HG02973 (cell line): ENCODE measurements at regions not wholly inside any gene's neighbourhood (a gene's known extent, or its start where the extent isn't known, plus 50 kb on each side); places are given as distances from the start of the nearest gene placed in this dataset.
"Not testable (repeated sequence)": the region's sequence is repeated elsewhere in the genome, so short reads cannot be mapped to it uniquely, and the experiment has no call there.

Experiments
- ATAC-seq: cut with Tn5 transposase; IDR thresholded peaks from one replicate; pipeline ENCODE4 v1.9.1; 2021; ENCODE audit warnings: moderate library complexity; ENCODE audit not compliant: unreplicated experiment

GRCh38 chr10:52539463-52539862 lies 225.4 kb downstream of the DKK1 start:
- no peak for ATAC-seq

GRCh38 chr10:52540479-52540984 lies 226.5 kb downstream of the DKK1 start:
- no peak for ATAC-seq

DNA sequence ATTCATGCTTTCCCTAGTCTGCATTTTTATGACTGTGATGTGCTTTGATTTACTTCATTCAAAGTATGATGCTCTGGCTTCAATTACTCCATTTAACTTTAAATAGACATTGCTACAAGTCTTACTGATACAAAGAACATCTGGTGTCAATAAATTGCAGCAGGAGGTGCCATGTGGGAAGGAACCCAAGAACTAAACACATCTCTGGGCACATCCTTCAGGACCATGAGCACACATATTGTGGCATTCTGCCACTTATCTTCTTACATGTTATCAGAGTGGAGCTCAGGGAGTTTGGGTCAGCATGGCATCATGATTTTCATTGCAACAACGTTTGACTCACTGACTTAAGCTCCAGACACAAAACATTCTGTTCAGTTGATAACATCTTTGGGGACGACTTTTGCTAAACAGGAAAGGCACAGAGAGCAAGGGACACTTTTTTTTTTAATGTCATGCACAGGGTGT lies 227.0 kb downstream of the DKK1 start:
- no peak for ATAC-seq

GRCh38 chr10:52542906-52543305 lies 228.8 kb downstream of the DKK1 start:
- no peak for ATAC-seq

DNA sequence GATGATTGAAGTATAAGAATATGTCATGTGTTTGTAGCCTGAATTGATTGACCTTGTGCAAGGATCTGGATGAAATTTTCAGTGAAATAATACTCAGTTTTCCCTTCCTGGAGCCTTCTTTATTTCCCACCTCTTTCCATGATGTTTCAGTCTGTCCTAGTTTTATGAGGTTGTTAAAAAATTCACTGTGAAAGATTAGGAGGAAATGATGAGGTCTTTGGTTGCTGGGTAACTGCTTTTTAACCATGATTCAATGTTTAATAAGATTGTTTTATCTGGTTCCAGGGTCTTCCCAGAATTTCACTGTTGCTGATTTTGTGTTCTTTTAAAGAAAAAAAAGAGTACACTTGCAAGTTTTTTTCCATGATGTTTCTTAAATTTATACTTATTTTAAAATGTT lies 221.5 kb downstream of the MBL2 start:
- no peak for ATAC-seq

DNA sequence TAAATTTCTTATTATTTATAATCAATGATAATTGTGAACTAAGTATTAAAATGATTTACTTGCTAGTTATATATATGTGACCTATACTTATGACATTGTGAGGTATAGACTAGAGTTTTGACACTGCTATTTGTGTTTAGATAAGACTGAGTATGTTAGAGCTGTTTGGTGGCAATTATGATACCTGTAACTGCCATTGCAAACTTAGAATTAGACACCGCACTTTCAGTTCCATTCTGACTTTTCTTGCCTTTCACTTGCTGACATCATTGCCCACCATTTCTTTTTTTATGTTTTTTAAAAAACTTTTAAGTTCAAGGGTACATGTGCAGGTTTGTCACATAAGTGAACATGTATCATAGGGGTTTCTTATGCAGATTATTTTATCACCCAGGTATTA lies 214.5 kb downstream of the MBL2 start:
- no peak for ATAC-seq

GRCh38 chr10:52561322-52561721 lies 211.3 kb downstream of the MBL2 start:
- ATAC-seq = no peak

- ATAC-seq = no peak
Observed at GRCh38 chr10:52563360-52563759, 209.2 kb downstream of the MBL2 start.

GRCh38 chr10:52566471-52567246 lies 205.9 kb downstream of the MBL2 start:
- ATAC-seq = no peak

- ATAC-seq = no peak
Observed at GRCh38 chr10:52567247-52567580, 205.4 kb downstream of the MBL2 start.

DNA sequence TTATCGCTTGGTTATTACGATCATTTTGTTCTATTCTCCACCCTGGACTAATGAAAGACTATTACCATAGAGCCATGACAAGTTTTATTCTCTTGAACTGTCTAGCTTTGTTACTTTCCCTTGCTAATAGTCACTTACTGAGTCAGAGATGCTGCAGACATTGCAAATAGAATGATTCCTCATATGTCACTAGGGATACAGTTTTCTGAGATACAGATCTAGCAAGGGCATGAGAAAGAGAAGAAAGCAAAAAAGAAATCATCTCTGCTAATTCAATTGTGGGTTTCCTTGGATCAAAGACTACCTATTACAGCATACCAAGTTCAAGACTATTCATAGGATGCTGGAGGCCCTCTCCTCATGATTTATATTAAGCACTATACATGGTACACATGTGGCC lies 204.3 kb downstream of the MBL2 start:
- no peak for ATAC-seq

- no peak for ATAC-seq
Observed at GRCh38 chr10:52570490-52570889, 202.1 kb downstream of the MBL2 start.

GRCh38 chr10:52571018-52571417 lies 201.6 kb downstream of the MBL2 start:
- no peak for ATAC-seq

DNA sequence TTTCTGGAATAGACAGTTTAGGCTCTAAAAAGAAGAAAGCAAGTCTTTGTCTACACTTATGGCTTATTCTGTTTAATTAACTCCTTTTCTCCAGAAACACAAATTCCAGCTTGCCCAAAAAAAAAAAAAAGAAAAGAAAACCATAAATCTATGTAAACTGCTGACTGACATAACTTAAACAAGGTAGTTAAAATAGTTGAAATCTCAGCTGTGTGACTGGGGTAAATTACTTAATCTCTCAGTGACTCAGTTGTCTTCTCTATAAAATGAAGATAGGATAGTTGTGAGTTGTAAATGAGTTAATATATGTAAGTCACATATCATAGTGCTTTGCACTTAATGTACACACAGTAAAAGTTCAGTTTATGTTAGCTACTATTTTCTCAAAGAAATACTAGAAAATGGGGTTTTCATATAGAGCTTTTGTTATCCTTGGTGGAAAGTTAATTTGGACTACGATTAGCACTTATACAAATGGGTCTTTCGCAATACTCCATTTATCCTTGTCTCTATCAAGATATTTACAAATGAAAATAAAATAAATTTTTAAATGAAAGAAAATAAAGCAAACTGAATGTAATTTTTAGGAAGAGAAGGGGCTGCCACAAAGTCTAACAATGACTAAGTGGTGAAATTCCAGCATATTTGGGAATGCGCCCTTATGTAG lies 200.9 kb downstream of the MBL2 start:
- no peak for ATAC-seq

- no peak for ATAC-seq
Observed at GRCh38 chr10:52573347-52573746, 199.2 kb downstream of the MBL2 start.

DNA sequence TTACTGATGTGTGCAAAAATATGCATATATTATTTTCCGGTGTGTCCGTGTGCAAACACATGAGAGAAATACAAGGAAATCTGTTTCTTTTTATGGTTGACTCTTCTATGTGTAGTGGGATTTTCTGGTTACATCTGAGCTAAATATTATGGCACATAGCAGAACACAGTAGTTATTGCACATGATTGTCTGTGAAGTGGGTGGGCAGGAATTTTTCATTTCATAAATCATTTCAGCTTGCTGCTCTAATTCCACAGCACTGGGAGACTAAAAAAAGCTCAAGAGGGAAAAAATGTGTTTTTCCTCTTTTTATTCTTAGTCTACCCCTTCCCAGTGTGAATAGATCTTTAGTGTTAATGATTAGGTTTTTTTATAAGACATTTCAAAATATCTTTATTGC lies 197.9 kb downstream of the MBL2 start:
- ATAC-seq = no peak

DNA sequence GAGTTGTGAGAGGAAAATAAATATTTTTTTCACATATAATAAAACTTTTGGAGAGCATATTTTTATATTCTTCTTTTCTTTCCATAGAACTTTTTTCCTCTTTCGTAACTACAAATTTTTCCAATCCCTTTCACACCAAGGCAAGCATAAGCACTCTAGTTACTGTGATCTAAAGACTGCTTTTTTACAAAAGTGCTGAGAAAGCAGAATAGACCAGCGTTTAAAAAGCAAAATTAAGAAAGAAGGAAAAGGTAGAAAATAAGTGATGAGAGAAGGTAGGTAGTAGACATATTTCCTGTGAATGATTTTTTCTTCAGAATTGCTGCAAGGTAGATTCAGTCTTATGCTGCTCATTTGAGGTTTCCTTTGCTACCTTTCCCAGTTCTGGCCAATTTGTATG lies 195.5 kb downstream of the MBL2 start:
- no peak for ATAC-seq

DNA sequence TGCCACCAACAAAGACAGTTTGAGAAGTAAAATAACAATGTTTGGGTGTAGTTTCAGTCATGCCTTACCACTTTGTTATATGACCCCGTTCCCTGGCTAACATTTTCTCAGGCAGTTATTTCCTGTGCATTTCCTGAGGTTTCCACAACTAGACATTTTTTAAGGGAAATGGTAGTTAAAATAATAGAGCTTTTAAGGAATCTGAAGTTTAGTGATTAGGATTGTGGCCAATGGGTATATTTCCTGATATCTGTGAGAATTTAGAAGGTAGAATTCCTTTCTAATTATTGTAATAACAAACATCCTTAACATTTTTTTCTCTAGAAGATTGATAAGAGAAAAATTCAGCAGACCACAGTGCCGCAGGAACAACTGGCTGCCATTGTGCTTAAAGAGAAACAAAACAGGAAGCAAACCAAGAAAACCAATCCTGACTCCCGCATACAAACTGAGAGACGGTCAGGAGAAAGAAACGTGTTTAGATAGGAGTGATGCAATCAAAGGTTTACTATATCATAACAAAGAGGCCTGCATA lies 193.6 kb downstream of the MBL2 start:
- ATAC-seq = no peak

- not testable (repeated sequence) for ATAC-seq
Observed at GRCh38 chr10:52581636-52582035, 190.9 kb downstream of the MBL2 start.

- ATAC-seq = no peak
Observed at GRCh38 chr10:52583336-52583735, 189.2 kb downstream of the MBL2 start.

DNA sequence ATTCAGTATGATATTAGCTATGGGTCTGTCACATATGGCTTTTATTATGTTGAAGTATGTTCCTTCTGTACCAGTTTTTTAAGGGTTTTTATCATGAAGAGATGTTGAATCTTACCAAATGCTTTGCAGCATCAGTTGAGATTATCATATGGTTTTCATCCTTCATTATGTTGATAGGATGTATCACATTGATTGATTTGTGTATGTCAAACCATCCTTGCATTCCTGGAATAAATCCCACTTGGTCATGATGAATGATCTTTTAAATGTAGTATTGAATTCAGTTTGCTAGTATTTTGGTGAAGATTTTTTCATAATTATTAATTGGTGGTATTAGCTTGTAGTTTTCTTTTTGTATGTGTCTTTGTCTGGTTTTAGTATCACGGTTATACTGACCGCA lies 185.9 kb downstream of the MBL2 start:
- ATAC-seq = no peak

DNA sequence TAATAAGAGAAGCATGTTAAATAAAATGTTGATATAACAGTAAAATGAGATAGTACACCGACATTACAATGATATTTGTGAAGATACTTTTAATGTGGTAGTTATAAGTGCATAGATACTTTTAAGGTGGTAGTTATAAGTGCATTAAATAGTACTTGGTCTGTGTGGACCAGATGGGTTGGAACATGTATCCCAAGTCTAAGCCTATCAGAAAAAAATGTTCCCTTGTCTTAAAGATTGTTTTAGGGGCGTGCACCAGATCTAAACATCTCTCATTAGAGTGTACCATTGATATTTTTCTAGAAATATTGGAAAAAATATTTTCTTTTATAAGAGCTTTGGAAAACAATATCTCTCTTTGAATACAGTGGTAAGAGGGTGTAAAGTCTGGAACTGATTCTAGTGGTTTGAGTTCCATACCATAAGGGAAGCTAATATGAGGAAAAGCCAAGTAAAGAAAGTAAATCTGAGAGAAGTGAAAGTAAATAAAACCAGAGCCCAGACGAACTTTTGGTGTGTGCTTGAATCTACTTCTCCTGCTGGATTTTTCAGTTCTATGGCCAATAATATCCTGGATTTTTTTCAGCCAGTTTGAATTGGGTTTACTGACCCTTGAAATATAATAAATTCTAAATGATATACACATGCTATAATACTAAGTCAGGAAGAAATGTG lies 175.3 kb downstream of the MBL2 start:
- no peak for ATAC-seq
